Stimulated activated CD8-positive, alpha-beta memory T cell treated with anti-CD3 and anti-CD28 coated beads, Interleukin-15, amount 100 ng/mL, for 48 hours (primary cell): ENCODE measurements at regions not wholly inside any gene's neighbourhood (a gene's known extent, or its start where the extent isn't known, plus 50 kb on each side); places are given as distances from the start of the nearest gene placed in this dataset.

ENCODE experiments used
- DNase-seq, 2 donors: peaks; one replicate each; pipeline ENCODE4 v3.0.0-alpha.2; 2020; ENCODE audit warnings: low read depth in 2 of 2

GRCh38 chr3:31377045-31377642 is 155.6 kb upstream of the STT3B start:
- DNase-seq = no peak

GRCh38 chr3:31378231-31378630 is 154.5 kb upstream of the STT3B start:
- DNase-seq = no peak

- DNase-seq = no peak
Measured at GRCh38 chr3:31379598-31379997, 153.1 kb upstream of the STT3B start.

GRCh38 chr3:31382856-31383255 is 149.9 kb upstream of the STT3B start:
- DNase-seq = no peak

- DNase-seq = no peak
Measured at GRCh38 chr3:31384117-31384516, 148.6 kb upstream of the STT3B start.

GRCh38 chr3:31389939-31390338 is 142.8 kb upstream of the STT3B start:
- DNase-seq = no peak

- DNase-seq = no peak
Measured at GRCh38 chr3:31390466-31390865, 142.3 kb upstream of the STT3B start.

- DNase-seq = no peak
Measured at GRCh38 chr3:31391150-31391549, 141.6 kb upstream of the STT3B start.

GRCh38 chr3:31392568-31392967 is 140.2 kb upstream of the STT3B start:
- DNase-seq = no peak

- DNase-seq = no peak
Measured at GRCh38 chr3:31399271-31399670, 133.5 kb upstream of the STT3B start.

GRCh38 chr3:31402117-31402516 is 130.6 kb upstream of the STT3B start:
- no peak for DNase-seq

GRCh38 chr3:31403197-31403596 is 129.5 kb upstream of the STT3B start:
- no peak for DNase-seq

- DNase-seq = no peak
Measured at GRCh38 chr3:31404871-31405270, 127.9 kb upstream of the STT3B start.

- no peak for DNase-seq
Measured at GRCh38 chr3:31405515-31405914, 127.2 kb upstream of the STT3B start.

- no peak for DNase-seq
Measured at GRCh38 chr3:31406896-31407295, 125.8 kb upstream of the STT3B start.

- DNase-seq = no peak
Measured at GRCh38 chr3:31407665-31408064, 125.1 kb upstream of the STT3B start.

GRCh38 chr3:31408720-31409119 is 124.0 kb upstream of the STT3B start:
- DNase-seq = no peak

GRCh38 chr3:31409389-31409788 is 123.3 kb upstream of the STT3B start:
- DNase-seq = no peak

GRCh38 chr3:31409866-31410265 is 122.9 kb upstream of the STT3B start:
- no peak for DNase-seq

GRCh38 chr3:31410411-31410810 is 122.3 kb upstream of the STT3B start:
- DNase-seq = no peak

GRCh38 chr3:31412832-31413231 is 119.9 kb upstream of the STT3B start:
- no peak for DNase-seq

GRCh38 chr3:31413515-31413914 is 119.2 kb upstream of the STT3B start:
- no peak for DNase-seq

GRCh38 chr3:31416980-31417379 is 115.7 kb upstream of the STT3B start:
- DNase-seq = no peak

GRCh38 chr3:31417486-31417885 is 115.2 kb upstream of the STT3B start:
- no peak for DNase-seq
